Retinal pigment epithelial cell (primary cell): ENCODE measurements at regions not wholly inside any gene's neighbourhood (a gene's known extent, or its start where the extent isn't known, plus 50 kb on each side); places are given as distances from the start of the nearest gene placed in this dataset.

Experiments
- DNase-seq: peaks from one replicate; pipeline ENCODE4 v3.0.0-alpha.2; 2010; ENCODE audit warnings: low read depth
- H3K4me3 ChIP-seq: 2 replicates; pipeline ENCODE4 v1.5.1; 2011; ENCODE audit warnings: mild to moderate bottlenecking, low read length, control low read depth, moderate library complexity
- TF ChIP-seq, protein P1 (sequence below): conservative IDR thresholded peaks from 2 replicates; pipeline ENCODE4 v1.5.1; 2011; ENCODE audit warnings: low read depth, low read length, control low read depth, inconsistent platforms

DNA sequence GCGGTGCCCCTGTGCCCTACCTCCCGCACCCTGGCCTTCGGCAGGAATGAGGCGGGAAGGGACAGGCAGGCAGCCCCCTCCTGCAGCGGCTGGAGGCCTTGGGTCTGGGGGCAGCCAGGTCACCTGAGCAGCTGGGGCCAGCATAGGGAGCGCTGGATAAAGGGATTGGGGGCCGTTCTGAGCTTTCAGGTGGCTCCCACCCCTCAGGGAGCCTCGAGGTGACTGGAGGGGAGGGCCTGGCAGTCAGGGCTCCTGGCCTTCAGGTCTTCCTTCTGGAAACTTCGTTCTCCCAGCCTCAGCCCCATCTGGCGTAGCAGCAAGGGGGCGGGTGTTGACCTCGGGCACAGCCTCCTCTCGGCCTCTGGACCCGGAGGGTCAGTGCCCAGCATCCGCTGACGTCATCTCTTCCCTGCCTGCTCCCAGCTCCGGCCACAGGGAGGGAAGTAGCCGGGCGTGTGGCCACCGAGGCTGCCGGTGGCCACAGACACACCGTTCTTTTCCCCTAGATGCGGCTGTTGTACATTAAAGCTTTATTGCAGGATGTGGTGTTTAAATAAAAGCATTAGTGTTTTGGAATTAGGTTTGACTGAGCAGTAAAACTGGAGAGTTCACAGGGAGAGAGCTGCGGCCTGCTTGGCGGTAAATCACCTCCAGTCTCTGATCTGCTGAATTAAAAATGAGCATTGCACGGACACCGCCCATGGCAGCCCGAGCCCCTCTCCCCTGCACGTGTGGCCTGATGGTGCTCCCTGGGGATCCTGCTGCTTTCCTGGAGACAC is 80.0 kb upstream of the GATA5 start:
- DNase-seq = no peak
- TF ChIP-seq, protein P1, sequence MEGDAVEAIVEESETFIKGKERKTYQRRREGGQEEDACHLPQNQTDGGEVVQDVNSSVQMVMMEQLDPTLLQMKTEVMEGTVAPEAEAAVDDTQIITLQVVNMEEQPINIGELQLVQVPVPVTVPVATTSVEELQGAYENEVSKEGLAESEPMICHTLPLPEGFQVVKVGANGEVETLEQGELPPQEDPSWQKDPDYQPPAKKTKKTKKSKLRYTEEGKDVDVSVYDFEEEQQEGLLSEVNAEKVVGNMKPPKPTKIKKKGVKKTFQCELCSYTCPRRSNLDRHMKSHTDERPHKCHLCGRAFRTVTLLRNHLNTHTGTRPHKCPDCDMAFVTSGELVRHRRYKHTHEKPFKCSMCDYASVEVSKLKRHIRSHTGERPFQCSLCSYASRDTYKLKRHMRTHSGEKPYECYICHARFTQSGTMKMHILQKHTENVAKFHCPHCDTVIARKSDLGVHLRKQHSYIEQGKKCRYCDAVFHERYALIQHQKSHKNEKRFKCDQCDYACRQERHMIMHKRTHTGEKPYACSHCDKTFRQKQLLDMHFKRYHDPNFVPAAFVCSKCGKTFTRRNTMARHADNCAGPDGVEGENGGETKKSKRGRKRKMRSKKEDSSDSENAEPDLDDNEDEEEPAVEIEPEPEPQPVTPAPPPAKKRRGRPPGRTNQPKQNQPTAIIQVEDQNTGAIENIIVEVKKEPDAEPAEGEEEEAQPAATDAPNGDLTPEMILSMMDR = no peak

DNA sequence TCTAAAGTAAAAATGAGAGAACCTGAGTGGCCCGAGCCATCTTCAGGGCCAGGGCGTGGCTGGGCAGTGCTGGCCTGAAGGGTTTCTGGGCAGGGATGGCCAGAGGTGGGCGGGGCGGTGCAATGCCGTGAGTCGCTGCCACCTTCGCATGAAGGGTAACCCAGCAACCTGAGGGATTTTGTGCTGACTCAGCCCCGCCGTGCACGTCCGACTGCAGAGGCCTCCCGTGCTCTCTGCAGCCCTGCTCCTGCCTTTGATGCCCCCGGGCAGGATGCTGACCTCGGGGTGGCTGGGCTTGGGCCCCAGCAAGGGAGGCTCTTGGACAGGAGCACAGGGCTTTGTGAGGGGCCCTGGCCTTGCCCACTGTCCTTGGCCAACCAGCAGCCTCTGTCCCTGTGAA is 81.7 kb upstream of the GATA5 start:
- TF ChIP-seq, protein P1 = no peak
- no peak for DNase-seq

More for the DNA sequence above, 80.0 kb upstream of the GATA5 start:
- H3K4me3 ChIP-seq = no peak overlapping the region

DNA sequence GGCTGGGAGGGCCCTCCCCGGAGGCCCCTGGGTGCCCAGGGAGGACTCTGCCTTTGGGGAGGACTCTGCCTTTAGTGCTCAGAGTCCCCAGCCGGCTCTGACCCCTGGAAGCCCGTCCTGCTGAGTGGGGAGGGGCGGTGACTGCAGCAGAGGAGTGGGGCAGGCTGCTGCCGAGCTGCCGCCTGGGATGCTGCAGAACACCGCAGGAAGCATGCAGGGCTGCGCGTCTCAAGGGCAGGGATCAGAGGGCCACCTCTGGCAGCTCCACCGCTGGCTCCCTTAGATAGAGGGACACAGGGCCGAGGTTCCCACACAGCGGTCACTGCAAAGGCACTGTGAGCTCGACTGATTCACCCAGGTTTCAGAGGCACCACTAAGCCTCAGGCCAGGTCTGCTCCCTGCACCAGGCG is 82.2 kb upstream of the GATA5 start:
- TF ChIP-seq, protein P1 = no peak
- H3K4me3 ChIP-seq = no peak overlapping the region
- DNase-seq = no peak

More for the DNA sequence above, 81.7 kb upstream of the GATA5 start:
- no peak overlapping the region for H3K4me3 ChIP-seq

DNA sequence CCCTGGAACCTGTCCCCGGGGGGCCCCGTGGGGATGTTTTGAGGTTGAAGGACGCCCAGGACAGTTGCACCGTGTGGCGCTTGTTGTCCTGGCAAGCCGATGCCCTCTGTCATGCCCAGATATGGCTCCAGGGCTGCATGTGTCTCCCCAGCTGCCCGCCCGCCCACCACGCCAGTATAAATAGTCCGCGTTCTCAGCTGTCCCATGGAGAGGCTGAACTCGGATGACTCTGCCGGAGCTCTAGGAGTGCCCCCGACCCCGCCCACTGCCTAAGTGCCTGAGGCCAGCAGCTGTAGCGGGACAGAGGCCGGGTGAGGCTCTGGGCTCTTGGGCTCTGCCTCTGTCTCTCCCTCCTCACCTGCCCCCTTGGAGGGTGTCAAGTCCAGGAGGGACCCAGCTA is 83.0 kb upstream of the GATA5 start:
- DNase-seq = no peak

GRCh38 chr20:62560162-62560561 is 82.1 kb upstream of the SLCO4A1 start:
- no peak for DNase-seq
- H3K4me3 ChIP-seq = no peak overlapping the region
- TF ChIP-seq, protein P1 = no peak

More for the DNA sequence above, 83.0 kb upstream of the GATA5 start:
- no peak overlapping the region for H3K4me3 ChIP-seq
- TF ChIP-seq, protein P1 = no peak

GRCh38 chr20:62561182-62561581 is 81.1 kb upstream of the SLCO4A1 start:
- DNase-seq = no peak
- TF ChIP-seq, protein P1 = no peak
- no peak overlapping the region for H3K4me3 ChIP-seq

- H3K4me3 ChIP-seq = no peak overlapping the region
- no peak for DNase-seq
- TF ChIP-seq, protein P1 = no peak
Observed at GRCh38 chr20:62561948-62562347, 80.4 kb upstream of the SLCO4A1 start.
